ENCODE measurements at regions not wholly inside any gene's neighbourhood (a gene's known extent, or its start where the extent isn't known, plus 50 kb on each side); places are given as distances from the start of the nearest gene placed in this dataset.

- TF ChIP-seq CTCF (IDR thresholded peaks at IDR 0.05; ENCODE audit: low read length): no peak
- no peak for TF ChIP-seq EZH2 (IDR thresholded peaks at IDR 0.05; ENCODE audit: borderline replicate concordance, low read length)
These were observed 102.1 kb upstream of the VAMP7 start for GRCh38 chrX:155778844-155779553.
